K562 (cell line): ENCODE measurements at regions not wholly inside any gene's neighbourhood (a gene's known extent, or its start where the extent isn't known, plus 50 kb on each side); places are given as distances from the start of the nearest gene placed in this dataset.

Experiments used
- ATAC-seq: fragments of 200-7000 bp; cut with Tn5 transposase; 3 replicates; pipeline ENCODE4 v1.9.1; 2020; ENCODE audit warnings: moderate library complexity
- BruUV-seq: library from RNA; stranded (reverse); fragments of 400-500 nt; replicated peaks from 2 replicates; lab custom pipeline; 2021; lab: Mats Ljungman, UMichigan
- CTCF ChIA-PET: fragments of 300-600 bp; formaldehyde crosslinking; extraction: SDS; loops from one replicate; lab custom pipeline; 2021; ENCODE audit warnings: low intra/inter-chr PET ratio; lab: Yijun Ruan, JAX
- POLR2A ChIA-PET: fragments of 300-600, 350-650 bp; sonication (Branson Sonifier 250); formaldehyde crosslinking; extraction: SDS; loops from one replicate; lab custom pipeline; 2021; ENCODE audit warnings: antibody characterized with exemption, inconsistent platforms; lab: Yijun Ruan, JAX
- DNase-seq, 4 experiments: peaks; one replicate each; pipeline versions ENCODE4 v3.0.0 to v3.0.0-alpha.2; 2011 to 2018; ENCODE audit warnings: low spot score in 3 of 4, mixed read lengths in 3 of 4; ENCODE audit errors: extremely low read depth in 1 of 4
- FAIRE-seq: peaks from 2 replicates; lab custom pipeline; 2011; peaks lifted over from hg19 to GRCh38; lab: Jason Lieb, UNC
- H2AFZ ChIP-seq: 2 replicates; pipeline ENCODE4 v1.6.0; 2011; ENCODE audit warnings: low read depth, low read length, control low read depth, inconsistent platforms
- H3K27ac ChIP-seq: fragments of 200-600 bp; 3 replicates; pipeline ENCODE4 v1.8.0; 2011; ENCODE audit warnings: low read depth, mild to moderate bottlenecking, control low read depth, inconsistent platforms, low read length, moderate library complexity, mixed read lengths; ENCODE audit errors: extremely low read depth
- H3K27me3 ChIP-seq, 2 experiments: fragments of 300-600 bp in 1 of 2; 2 replicates in 1 of 2; 3 replicates in 1 of 2; pipeline versions ENCODE4 v1.6.0 to v1.8.0; 2011; ENCODE audit warnings: inconsistent platforms in 2 of 2, low read length in 2 of 2, mild to moderate bottlenecking in 1 of 2, mixed read lengths in 1 of 2, moderate library complexity in 1 of 2; ENCODE audit not compliant: control insufficient read depth in 2 of 2, insufficient read depth in 2 of 2
- H3K36me3 ChIP-seq: fragments of 300-600 bp; 3 replicates; pipeline ENCODE4 v1.8.0; 2011; ENCODE audit warnings: mild to moderate bottlenecking, low read length, inconsistent platforms; ENCODE audit not compliant: control insufficient read depth, insufficient read depth
- H3K4me1 ChIP-seq, 2 experiments: fragments of 200-600 bp in 1 of 2; replicated peaks in 1 of 2; 2 replicates in 1 of 2; 3 replicates in 1 of 2; pipeline versions ENCODE4 v1.5.1 to v1.8.0; 2011; ENCODE audit warnings: inconsistent platforms in 2 of 2, low read length in 2 of 2, mild to moderate bottlenecking in 1 of 2, mixed read lengths in 1 of 2, moderate library complexity in 1 of 2; ENCODE audit not compliant: control insufficient read depth in 2 of 2, insufficient read depth in 2 of 2
- H3K4me2 ChIP-seq: 2 replicates; pipeline ENCODE4 v1.6.1; 2011; ENCODE audit warnings: low read length, control low read depth, inconsistent platforms, mixed read lengths; ENCODE audit not compliant: insufficient read depth
- H3K4me3 ChIP-seq: fragments of 200-600 bp; sonication (generic), shearing (Covaris generic); 2 replicates; pipeline ENCODE4 v1.5.1; 2016; ENCODE audit warnings: control low read depth, inconsistent platforms
- H3K79me2 ChIP-seq: fragments of 200-600 bp; 3 replicates; pipeline ENCODE4 v1.8.0; 2011; ENCODE audit warnings: low read length, inconsistent platforms; ENCODE audit not compliant: control insufficient read depth, insufficient read depth
- H3K9ac ChIP-seq, 2 experiments: 2 replicates each; pipeline versions ENCODE4 v1.6.0 to v1.6.1; 2011; ENCODE audit warnings: low read depth in 2 of 2, low read length in 2 of 2, control low read depth in 1 of 2, inconsistent platforms in 1 of 2, mild to moderate bottlenecking in 1 of 2, mixed read lengths in 1 of 2; ENCODE audit not compliant: insufficient read depth in 1 of 2
- H3K9me1 ChIP-seq: one replicate; pipeline ENCODE4 v1.6.0; 2011; ENCODE audit warnings: inconsistent platforms, mild to moderate bottlenecking, low read length, moderate library complexity; ENCODE audit not compliant: control insufficient read depth, insufficient read depth
- H3K9me3 ChIP-seq: replicated peaks from 2 replicates; pipeline ENCODE4 v1.5.1; 2011; ENCODE audit warnings: low read depth, low read length, inconsistent platforms; ENCODE audit not compliant: control insufficient read depth, insufficient read depth
- H4K20me1 ChIP-seq: replicated peaks from 2 replicates; pipeline ENCODE4 v1.6.1; 2011; ENCODE audit warnings: low read length, inconsistent platforms, mixed read lengths; ENCODE audit not compliant: control insufficient read depth, insufficient read depth
- CAMTA2 ChIP-seq: fragments of 250-450 bp; sonication (Bioruptor Pico); conservative IDR thresholded peaks from 2 replicates; pipeline ENCODE4 v1.5.1; 2022
- E2F6 ChIP-seq, 2 experiments: IDR thresholded peaks; 2 replicates each; pipeline ENCODE4 v1.6.1; 2011; ENCODE audit warnings: borderline replicate concordance in 1 of 2, control low read depth in 1 of 2, low read depth in 1 of 2, low read length in 1 of 2, mild to moderate bottlenecking in 1 of 2, mixed read lengths in 1 of 2, moderate library complexity in 1 of 2; ENCODE audit not compliant: insufficient read depth in 1 of 2, insufficient read length in 1 of 2, poor library complexity in 1 of 2, severe bottlenecking in 1 of 2; ENCODE audit errors: extremely low read depth in 1 of 2
- EHMT2 ChIP-seq: fragments of 450-650 bp; IDR thresholded peaks from 2 replicates; pipeline ENCODE4 v1.6.1; 2018; ENCODE audit warnings: antibody characterized with exemption
- FOXA1 ChIP-seq: fragments of 450-650 bp; IDR thresholded peaks from 2 replicates; pipeline ENCODE4 v1.6.1; 2016; ENCODE audit warnings: mild to moderate bottlenecking, borderline replicate concordance
- IFI16 ChIP-seq: fragments of 250-450 bp; sonication (Bioruptor Pico); IDR thresholded peaks from 2 replicates; pipeline ENCODE4 v2.1.2; 2022; ENCODE audit warnings: mild to moderate bottlenecking, inconsistent platforms
- MAFG ChIP-seq: fragments of 450-650 bp; conservative IDR thresholded peaks from 2 replicates; pipeline ENCODE4 v1.6.1; 2016; ENCODE audit warnings: missing genetic modification characterization, missing compliant biosample characterization
- MBD2 ChIP-seq: sonication (generic); IDR thresholded peaks from 2 replicates; pipeline ENCODE4 v1.6.1; 2016; ENCODE audit warnings: low read depth, borderline replicate concordance
- MTA1 ChIP-seq: fragments of 450-650 bp; IDR thresholded peaks from 2 replicates; pipeline ENCODE4 v1.6.1; 2017; ENCODE audit warnings: borderline replicate concordance
- MTA2 ChIP-seq: fragments of 450-650 bp; IDR thresholded peaks from 2 replicates; pipeline ENCODE4 v1.6.1; 2016; ENCODE audit warnings: low read depth
- NR0B1 ChIP-seq: fragments of 450-650 bp; IDR thresholded peaks from one replicate; pipeline ENCODE4 v1.6.1; 2018; ENCODE audit warnings: mild to moderate bottlenecking, moderate library complexity; ENCODE audit not compliant: partially characterized antibody
- PPARD ChIP-seq: fragments of 250-450 bp; sonication (Bioruptor Pico); IDR thresholded peaks from 2 replicates; pipeline ENCODE4 v1.8.0; 2022; ENCODE audit warnings: inconsistent platforms, mild to moderate bottlenecking, moderate library complexity
- PURB ChIP-seq: sonication (generic); formaldehyde crosslinking; IDR thresholded peaks from 2 replicates; pipeline ENCODE4 v1.9.0; 2021; ENCODE audit warnings: low read depth, mild to moderate bottlenecking, missing genetic modification reagents
- SIN3B ChIP-seq: fragments of 450-650 bp; IDR thresholded peaks from 2 replicates; pipeline ENCODE4 v1.6.1; 2017; ENCODE audit warnings: low read depth, mild to moderate bottlenecking, moderate library complexity
- SMAD1 ChIP-seq: fragments of 150-350 bp; IDR thresholded peaks from 2 replicates; pipeline ENCODE4 v1.6.1; 2014; ENCODE audit warnings: low read length, low read depth; ENCODE audit not compliant: partially characterized antibody
- SRSF1 ChIP-seq: fragments of 200-400 bp; formaldehyde crosslinking; IDR thresholded peaks from 2 replicates; pipeline ENCODE4 v1.6.1; 2017; ENCODE audit warnings: mild to moderate bottlenecking, low read depth, low read length, moderate library complexity
- TEAD4 ChIP-seq, 2 experiments: sonication (generic) in 1 of 2; formaldehyde crosslinking in 1 of 2; IDR thresholded peaks; 2 replicates each; pipeline versions ENCODE4 v1.6.1 to v1.8.0; 2012 to 2022; ENCODE audit warnings: borderline replicate concordance in 1 of 2, inconsistent platforms in 1 of 2, low read length in 1 of 2, mild to moderate bottlenecking in 1 of 2, missing genetic modification reagents in 1 of 2
- ZEB2 ChIP-seq: fragments of 450-650 bp; IDR thresholded peaks from 2 replicates; pipeline ENCODE4 v1.6.1; 2016
- ZNF699 ChIP-seq: fragments of 250-450 bp; sonication (Bioruptor Pico); IDR thresholded peaks from 2 replicates; pipeline ENCODE4 v1.8.0; 2021; ENCODE audit warnings: mild to moderate bottlenecking, moderate library complexity; ENCODE audit not compliant: insufficient replicate concordance
- ZNF77 ChIP-seq: fragments of 250-450 bp; sonication (Bioruptor Pico); IDR thresholded peaks from 2 replicates; pipeline ENCODE4 v1.5.0; 2020
- WGBS: fragments of 100-300 bp; shearing (Covaris generic); methylation state at CpG from one replicate; pipeline ENCODE4 v1.1.6; 2016; ENCODE audit warnings: low coverage, mixed read lengths; ENCODE audit not compliant: insufficient coverage; ENCODE audit errors: missing lambda C conversion rate; 5-methylcytosine and 5-hydroxymethylcytosine counted together
- in situ Hi-C: fragments of 300-500 bp; cut with MboI; formaldehyde crosslinking; loops from 4 replicates; pipeline ENCODE4 v1.15.0; 2018; ENCODE audit warnings: inconsistent platforms, mixed read lengths
- intact Hi-C: fragments of 100-400 bp; cut with micrococcal nuclease; formaldehyde crosslinking; loops from 2 replicates; pipeline ENCODE4 v1.14.2; 2022
- TF ChIP-seq, protein P1 (sequence below): fragments of 450-650 bp; IDR thresholded peaks from 2 replicates; pipeline ENCODE4 v1.6.1; 2014; ENCODE audit warnings: low read depth, mild to moderate bottlenecking, moderate library complexity, borderline replicate concordance

DNA sequence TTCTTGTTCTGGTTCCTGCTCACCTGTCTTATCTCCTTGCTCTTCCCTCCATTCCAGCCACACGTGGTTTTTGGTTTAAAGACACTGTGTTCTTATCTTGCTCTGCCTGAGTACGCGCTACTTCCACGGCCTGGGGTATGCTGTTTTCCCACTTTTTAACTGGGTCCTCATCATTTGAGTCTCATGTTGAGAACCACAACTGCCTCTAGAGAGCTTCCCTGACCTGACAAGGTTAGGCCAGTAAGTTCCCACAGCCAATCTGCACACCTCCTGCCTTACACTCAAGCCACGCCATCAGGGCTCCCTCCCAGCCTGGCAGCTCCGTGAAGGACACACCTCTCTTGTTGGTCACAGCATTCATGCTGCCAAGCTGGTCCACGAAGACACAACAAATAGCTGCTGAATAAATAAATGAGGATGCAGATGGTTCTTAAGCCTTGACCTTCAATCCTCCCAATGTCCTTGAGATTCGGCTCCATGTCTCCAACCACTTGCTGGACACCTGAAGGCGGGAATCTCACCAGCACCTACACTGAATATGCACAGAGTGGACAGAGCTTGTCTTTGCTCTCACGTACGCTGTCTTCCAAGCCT, 201.7 kb upstream of the KLF14 start:
- CTCF ChIA-PET: no interaction called here
- Histone ChIP-seq H3K9ac (peak overlapping the region in 1 of 2 experiments; percentile 49; a peak in 1 of 4 replicates), H3K79me2 (no peaks in the 10 kb centered on the region), H3K9me1 (no peaks in the 10 kb centered on the region), H2AFZ (no peak overlapping the region), H3K9me3 (no peaks in the 10 kb centered on the region), H3K4me3 (no peak overlapping the region), H3K27ac (no peak overlapping the region), H3K27me3 (no peaks in the 10 kb centered on the region), H4K20me1 (no peaks in the 10 kb centered on the region), H3K4me1 (peaks cover 5 to 12% of the 10 kb centered on the region in 2 experiments; a peak in 4 of 5 replicates), H3K4me2 (peak overlapping the region; percentile 2; the same call in 1 of the 2 replicates), H3K36me3 (peaks cover 3% of the 10 kb centered on the region; the same call in 1 of the 3 replicates)
- intact Hi-C loops: no loop called here
- POLR2A ChIA-PET: interaction anchor here (1.4 to 1.9 kb wide), 2 partner anchors 8 to 16 kb away, joined by 5 to 10 read pairs; no protein-coding TSS in a partner anchor
- no TSS peak for BruUV-seq
- DNase-seq: peak in 1 of 4 experiments; percentile 54
- in situ Hi-C loops: no loop called here
- 44% methylated on average over 11 of the region's 11 CpGs for WGBS
- FAIRE-seq: no peak
- ATAC-seq: peak; percentile 35
- TF ChIP-seq ZNF77 (no peak), TEAD4 (IDR thresholded peaks at IDR 0.05; ENCODE audit: low read length) (peak; percentile 35; the same call in 1 of the 2 replicates), TEAD4 (CRISPR knock-in tag; IDR thresholded peaks at IDR 0.05; ENCODE audit: borderline replicate concordance) (0 out of 2 replicates have a peak, but pooled peaks have one; percentile 60), PPARD (CRISPR knock-in tag) (no peak), MBD2 (no peak), IFI16 (no peak), PURB (CRISPR knock-in tag) (0 out of 2 replicates have a peak, but pooled peaks have one; percentile 17), MTA1 (peak; percentile 22; the same call in 1 of the 2 replicates), FOXA1 (no peak), ZNF699 (CRISPR knock-in tag) (no peak), ZEB2 (peak; percentile 81), EHMT2 (no peak), SRSF1 (no peak), MTA2 (no peak), E2F6 (IDR thresholded peaks at IDR 0.05; ENCODE audit: borderline replicate concordance in 1 of 2, extremely low read depth in 1 of 2, insufficient read depth in 1 of 2, insufficient read length in 1 of 2, low read depth in 1 of 2, low read length in 1 of 2, poor library complexity in 1 of 2, severe bottlenecking in 1 of 2) (peak; percentile 62 to 66), SIN3B (no peak), CAMTA2 (CRISPR knock-in tag) (no peak), SMAD1 (no peak), NR0B1 (no peak), MAFG (tag) (no peak)
- TF ChIP-seq, protein P1, sequence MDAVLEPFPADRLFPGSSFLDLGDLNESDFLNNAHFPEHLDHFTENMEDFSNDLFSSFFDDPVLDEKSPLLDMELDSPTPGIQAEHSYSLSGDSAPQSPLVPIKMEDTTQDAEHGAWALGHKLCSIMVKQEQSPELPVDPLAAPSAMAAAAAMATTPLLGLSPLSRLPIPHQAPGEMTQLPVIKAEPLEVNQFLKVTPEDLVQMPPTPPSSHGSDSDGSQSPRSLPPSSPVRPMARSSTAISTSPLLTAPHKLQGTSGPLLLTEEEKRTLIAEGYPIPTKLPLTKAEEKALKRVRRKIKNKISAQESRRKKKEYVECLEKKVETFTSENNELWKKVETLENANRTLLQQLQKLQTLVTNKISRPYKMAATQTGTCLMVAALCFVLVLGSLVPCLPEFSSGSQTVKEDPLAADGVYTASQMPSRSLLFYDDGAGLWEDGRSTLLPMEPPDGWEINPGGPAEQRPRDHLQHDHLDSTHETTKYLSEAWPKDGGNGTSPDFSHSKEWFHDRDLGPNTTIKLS: no peak
